Colonic mucosa (tissue), 4 donors: ENCODE measurements at regions not wholly inside any gene's neighbourhood (a gene's known extent, or its start where the extent isn't known, plus 50 kb on each side); places are given as distances from the start of the nearest gene placed in this dataset.

Experiments used
- DNase-seq: peaks from one replicate; pipeline ENCODE4 v3.0.0-alpha.2; 2020
- H3K27ac ChIP-seq: fragments of 200-600 bp; one replicate; pipeline ENCODE4 v1.8.0; 2021
- H3K27me3 ChIP-seq: fragments of 200-600 bp; one replicate; pipeline ENCODE4 v1.8.0; 2021
- H3K36me3 ChIP-seq: fragments of 200-600 bp; one replicate; pipeline ENCODE4 v1.8.0; 2021
- H3K4me1 ChIP-seq: fragments of 200-600 bp; one replicate; pipeline ENCODE4 v1.8.0; 2021; ENCODE audit warnings: mild to moderate bottlenecking
- H3K4me3 ChIP-seq: fragments of 200-600 bp; one replicate; pipeline ENCODE4 v1.8.0; 2021
- H3K9ac ChIP-seq, 2 donors: one replicate each; pipeline ENCODE4 v1.7.0; 2013; ENCODE audit warnings: control low read depth in 2 of 2, low read depth in 2 of 2, low read length in 2 of 2
- H3K9me3 ChIP-seq: fragments of 200-600 bp; one replicate; pipeline ENCODE4 v1.8.0; 2021
- intact Hi-C: fragments of 100-400 bp; cut with DNase I; formaldehyde crosslinking; loops from one replicate; pipeline ENCODE4 v1.14.1; 2022
- TF ChIP-seq, protein P1 (sequence below): fragments of 200-600 bp; IDR thresholded peaks from one replicate; pipeline ENCODE4 v1.8.0; 2022; ENCODE audit warnings: antibody characterized with exemption, mild to moderate bottlenecking
- donor health status: healthy.
- donor health status: DM: no; HTN: no; CAD: no.
- donor health status: DM: no; HTN: no; CAD: no.

DNA sequence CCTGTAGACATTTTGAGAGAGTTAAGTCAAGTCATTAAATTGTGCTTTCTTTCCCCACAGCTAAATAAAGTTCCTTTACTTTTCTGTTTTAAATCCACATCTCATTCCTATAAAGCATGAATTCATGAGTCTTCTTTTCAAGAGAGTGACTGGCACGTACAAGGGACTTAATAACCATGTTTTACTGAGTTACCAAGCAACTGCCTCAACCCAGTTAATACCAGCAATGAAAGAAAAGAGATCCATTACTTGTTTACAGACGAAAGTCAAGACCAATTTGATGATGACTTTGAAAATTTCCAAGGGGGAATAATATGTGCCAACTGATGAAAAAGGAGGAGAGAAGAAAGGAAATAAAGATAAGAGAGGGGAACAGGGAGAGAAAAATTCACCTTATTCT, 1082.5 kb upstream of the GYPC start:
- no peaks in the 10 kb centered on the region for H3K4me1 ChIP-seq
- intact Hi-C loops: no loop called here
- no peak for DNase-seq
- no peak overlapping the region for H3K4me3 ChIP-seq
- H3K27ac ChIP-seq: no peak overlapping the region
- H3K9me3 ChIP-seq: no peaks in the 10 kb centered on the region
- TF ChIP-seq, protein P1, sequence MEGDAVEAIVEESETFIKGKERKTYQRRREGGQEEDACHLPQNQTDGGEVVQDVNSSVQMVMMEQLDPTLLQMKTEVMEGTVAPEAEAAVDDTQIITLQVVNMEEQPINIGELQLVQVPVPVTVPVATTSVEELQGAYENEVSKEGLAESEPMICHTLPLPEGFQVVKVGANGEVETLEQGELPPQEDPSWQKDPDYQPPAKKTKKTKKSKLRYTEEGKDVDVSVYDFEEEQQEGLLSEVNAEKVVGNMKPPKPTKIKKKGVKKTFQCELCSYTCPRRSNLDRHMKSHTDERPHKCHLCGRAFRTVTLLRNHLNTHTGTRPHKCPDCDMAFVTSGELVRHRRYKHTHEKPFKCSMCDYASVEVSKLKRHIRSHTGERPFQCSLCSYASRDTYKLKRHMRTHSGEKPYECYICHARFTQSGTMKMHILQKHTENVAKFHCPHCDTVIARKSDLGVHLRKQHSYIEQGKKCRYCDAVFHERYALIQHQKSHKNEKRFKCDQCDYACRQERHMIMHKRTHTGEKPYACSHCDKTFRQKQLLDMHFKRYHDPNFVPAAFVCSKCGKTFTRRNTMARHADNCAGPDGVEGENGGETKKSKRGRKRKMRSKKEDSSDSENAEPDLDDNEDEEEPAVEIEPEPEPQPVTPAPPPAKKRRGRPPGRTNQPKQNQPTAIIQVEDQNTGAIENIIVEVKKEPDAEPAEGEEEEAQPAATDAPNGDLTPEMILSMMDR: no peak
- H3K9ac ChIP-seq: no peak overlapping the region
- no peaks in the 10 kb centered on the region for H3K27me3 ChIP-seq
- H3K36me3 ChIP-seq: no peaks in the 10 kb centered on the region

DNA sequence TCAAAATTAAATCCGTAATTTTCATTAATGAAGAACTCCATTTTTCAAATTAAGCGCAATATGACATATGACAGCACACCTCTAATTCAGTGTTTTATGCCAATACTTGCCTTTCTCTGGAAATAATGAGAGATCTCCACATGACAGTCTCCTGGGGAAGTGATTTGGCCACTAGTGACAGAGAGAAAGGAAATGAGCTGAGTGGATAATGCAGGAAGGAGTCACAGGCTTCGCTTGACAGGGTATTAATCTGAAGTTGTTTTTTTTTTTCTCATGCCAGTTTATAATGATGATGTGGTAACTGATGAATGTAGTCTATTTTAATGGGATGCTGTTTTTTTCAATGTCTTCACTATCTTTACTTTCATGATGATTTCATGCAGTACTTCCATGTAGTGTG, 1079.4 kb upstream of the GYPC start:
- TF ChIP-seq, protein P1: no peak
- intact Hi-C loops: no loop called here

DNA sequence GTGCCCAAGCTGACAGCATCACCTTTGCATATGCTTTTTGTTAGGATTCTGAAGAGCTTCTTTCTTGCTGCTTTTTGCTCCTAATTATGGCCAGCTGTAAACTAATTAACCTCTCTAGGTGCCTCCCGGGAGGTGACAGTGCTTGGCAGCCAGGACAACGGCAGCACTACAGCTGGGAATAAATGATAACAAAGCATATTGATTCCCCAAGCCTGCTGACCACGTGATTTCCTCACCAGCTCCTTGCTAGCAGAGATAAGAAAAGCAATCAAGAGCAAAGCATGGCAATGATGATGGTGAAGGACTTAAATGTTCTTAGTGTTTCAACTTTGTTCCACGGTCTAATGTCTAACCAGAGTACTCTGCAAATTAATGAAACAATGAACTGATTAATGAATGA, 1074.4 kb upstream of the GYPC start:
- Histone ChIP-seq H3K9me3 (no peaks in the 10 kb centered on the region), H3K27ac (no peak overlapping the region)

More for the DNA sequence above, 1079.4 kb upstream of the GYPC start:
- Histone ChIP-seq H3K27me3 (no peaks in the 10 kb centered on the region), H3K36me3 (no peaks in the 10 kb centered on the region), H3K27ac (no peak overlapping the region), H3K9me3 (no peaks in the 10 kb centered on the region), H3K4me3 (no peak overlapping the region), H3K4me1 (no peaks in the 10 kb centered on the region), H3K9ac (no peak overlapping the region)
- no peak for DNase-seq

DNA sequence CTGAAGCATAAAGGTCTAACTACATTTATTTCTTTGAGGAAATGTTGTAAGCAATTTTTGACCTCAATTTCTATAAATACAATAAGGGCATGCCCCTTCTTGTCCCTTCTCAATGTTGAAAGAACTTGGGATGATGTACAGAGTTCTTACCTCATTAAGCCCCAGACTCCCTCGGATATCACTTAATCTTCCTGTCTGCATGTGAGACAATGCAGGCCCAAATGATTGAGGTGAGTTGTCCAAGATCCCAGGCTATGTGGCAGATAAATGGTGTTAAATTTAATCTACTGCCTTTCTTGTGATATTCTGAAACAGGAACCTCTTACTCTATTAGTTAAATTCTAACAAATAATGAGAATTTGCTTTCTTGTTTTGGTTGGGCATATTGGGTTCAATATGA, 1073.4 kb upstream of the GYPC start:
- Histone ChIP-seq H3K4me3 (no peak overlapping the region), H3K9me3 (no peaks in the 10 kb centered on the region), H3K27ac (no peak overlapping the region), H3K9ac (no peak overlapping the region), H3K4me1 (no peaks in the 10 kb centered on the region), H3K36me3 (no peaks in the 10 kb centered on the region), H3K27me3 (no peaks in the 10 kb centered on the region)
- TF ChIP-seq, protein P1: no peak
- no peak for DNase-seq
- intact Hi-C loops: no loop called here

More for the DNA sequence above, 1074.4 kb upstream of the GYPC start:
- TF ChIP-seq, protein P1: no peak
- intact Hi-C loops: no loop called here
- H3K9ac ChIP-seq: no peak overlapping the region
- H3K36me3 ChIP-seq: no peaks in the 10 kb centered on the region
- DNase-seq: no peak
- H3K4me3 ChIP-seq: no peak overlapping the region
- H3K4me1 ChIP-seq: no peaks in the 10 kb centered on the region
- H3K27me3 ChIP-seq: no peaks in the 10 kb centered on the region

- intact Hi-C loops: no loop called here
Measured at GRCh38 chr2:125584732-125585131, 1071.2 kb upstream of the GYPC start.

More at GRCh38 chr2:125584732-125585131, 1071.2 kb upstream of the GYPC start:
- DNase-seq: no peak
- H3K27ac ChIP-seq: no peak overlapping the region
- no peaks in the 10 kb centered on the region for H3K9me3 ChIP-seq
- no peak overlapping the region for H3K9ac ChIP-seq
- H3K4me1 ChIP-seq: no peaks in the 10 kb centered on the region
- no peaks in the 10 kb centered on the region for H3K36me3 ChIP-seq
- TF ChIP-seq, protein P1: no peak
- no peaks in the 10 kb centered on the region for H3K27me3 ChIP-seq
- no peak overlapping the region for H3K4me3 ChIP-seq
